IMR-90 (cell line): ENCODE measurements at regions not wholly inside any gene's neighbourhood (a gene's known extent, or its start where the extent isn't known, plus 50 kb on each side); places are given as distances from the start of the nearest gene placed in this dataset.

Experiments used
- ATAC-seq: fragments of 200-7000 bp; cut with Tn5 transposase; 2 replicates; pipeline ENCODE4 v1.9.1; 2020; ENCODE audit warnings: low read depth, mild to moderate bottlenecking, moderate library complexity
- BruUV-seq: library from RNA; stranded (reverse); fragments of 400-500 nt; replicated peaks from 2 replicates; lab custom pipeline; 2021; lab: Mats Ljungman, UMichigan
- CTCF ChIA-PET: fragments of 300-600 bp; formaldehyde crosslinking; extraction: SDS; loops from one replicate; lab custom pipeline; 2021; ENCODE audit warnings: antibody characterized with exemption; lab: Yijun Ruan, JAX
- POLR2A ChIA-PET: fragments of 300-600 bp; sonication (Branson Sonifier 250); formaldehyde crosslinking; loops from one replicate; lab custom pipeline; 2022; ENCODE audit warnings: antibody characterized with exemption; ENCODE audit not compliant: unreplicated experiment; lab: Charles Lee
- DNase-seq: peaks from one replicate; pipeline ENCODE4 v3.0.0; 2013
- H2AFZ ChIP-seq: replicated peaks from 2 replicates; pipeline ENCODE3; 2013; ENCODE audit warnings: low read length, mild to moderate bottlenecking; ENCODE audit not compliant: poor library complexity
- H2AK5ac ChIP-seq: 2 replicates; pipeline ENCODE4 v1.6.1; 2013; ENCODE audit warnings: low read depth, low read length, inconsistent platforms
- H2AK9ac ChIP-seq: replicated peaks from 2 replicates; pipeline ENCODE3; 2013; ENCODE audit warnings: mild to moderate bottlenecking, low read depth, low read length, moderate library complexity; ENCODE audit not compliant: poor library complexity
- H2BK120ac ChIP-seq: 2 replicates; pipeline ENCODE4 v1.6.1; 2013; ENCODE audit warnings: low read depth, low read length, inconsistent platforms
- H2BK15ac ChIP-seq: 3 replicates; pipeline ENCODE4 v1.6.1; 2013; ENCODE audit warnings: low read depth, low read length, inconsistent platforms
- H2BK20ac ChIP-seq: 2 replicates; pipeline ENCODE4 v1.6.1; 2013; ENCODE audit warnings: low read depth, mild to moderate bottlenecking, inconsistent platforms, low read length, moderate library complexity
- H2BK5ac ChIP-seq: 2 replicates; pipeline ENCODE4 v1.6.1; 2013; ENCODE audit warnings: mild to moderate bottlenecking, low read depth, low read length, inconsistent platforms; ENCODE audit not compliant: poor library complexity, severe bottlenecking
- H3K14ac ChIP-seq: replicated peaks from 2 replicates; pipeline ENCODE4 v1.6.1; 2013; ENCODE audit warnings: low read depth, low read length, inconsistent platforms
- H3K18ac ChIP-seq: 2 replicates; pipeline ENCODE4 v1.6.1; 2013; ENCODE audit warnings: low read depth, low read length, control low read depth
- H3K23ac ChIP-seq: 2 replicates; pipeline ENCODE4 v1.6.1; 2013; ENCODE audit warnings: low read depth, low read length, inconsistent platforms
- H3K27ac ChIP-seq: 2 replicates; pipeline ENCODE4 v1.5.1; 2013; ENCODE audit warnings: mild to moderate bottlenecking, control low read depth, low read length; ENCODE audit not compliant: insufficient read depth
- H3K27me3 ChIP-seq: 2 replicates; pipeline ENCODE4 v1.6.1; 2013; ENCODE audit warnings: low read length; ENCODE audit not compliant: control insufficient read depth, insufficient read depth
- H3K36me3 ChIP-seq: 2 replicates; pipeline ENCODE4 v1.6.1; 2013; ENCODE audit warnings: low read length, mixed read lengths; ENCODE audit not compliant: control insufficient read depth, insufficient read depth
- H3K4ac ChIP-seq: 2 replicates; pipeline ENCODE4 v1.6.1; 2013; ENCODE audit warnings: low read depth, low read length, inconsistent platforms
- H3K4me1 ChIP-seq: 2 replicates; pipeline ENCODE4 v1.6.1; 2013; ENCODE audit warnings: low read length, mixed read lengths; ENCODE audit not compliant: control insufficient read depth, insufficient read depth
- H3K4me2 ChIP-seq: 2 replicates; pipeline ENCODE4 v1.6.1; 2013; ENCODE audit warnings: low read depth, mild to moderate bottlenecking, control low read depth, low read length, moderate library complexity
- H3K4me3 ChIP-seq: 2 replicates; pipeline ENCODE4 v1.5.1; 2013; ENCODE audit warnings: low read depth, mild to moderate bottlenecking, control low read depth, low read length, moderate library complexity; ENCODE audit not compliant: insufficient read depth
- H3K56ac ChIP-seq: 2 replicates; pipeline ENCODE4 v1.6.1; 2013; ENCODE audit warnings: low read length, inconsistent platforms; ENCODE audit not compliant: insufficient read depth; ENCODE audit errors: extremely low read depth
- H3K79me1 ChIP-seq, 2 experiments: 2 replicates each; pipeline ENCODE4 v1.6.1; 2013; ENCODE audit warnings: low read length in 2 of 2, inconsistent platforms in 1 of 2, low read depth in 1 of 2
- H3K9ac ChIP-seq: 2 replicates; pipeline ENCODE4 v1.6.1; 2013; ENCODE audit warnings: low read depth, low read length, control low read depth
- H3K9me1 ChIP-seq: 2 replicates; pipeline ENCODE4 v1.6.1; 2013; ENCODE audit warnings: low read length, inconsistent platforms; ENCODE audit not compliant: insufficient read depth
- H3K9me3 ChIP-seq: 2 replicates; pipeline ENCODE4 v1.6.1; 2013; ENCODE audit warnings: low read length; ENCODE audit not compliant: control insufficient read depth, insufficient read depth
- H4K20me1 ChIP-seq: 2 replicates; pipeline ENCODE4 v1.6.1; 2013; ENCODE audit warnings: low read length, inconsistent platforms; ENCODE audit not compliant: insufficient read depth
- H4K5ac ChIP-seq: 2 replicates; pipeline ENCODE4 v1.6.1; 2013; ENCODE audit warnings: mild to moderate bottlenecking, low read depth, low read length, control low read depth
- H4K8ac ChIP-seq, 2 experiments: 2 replicates each; pipeline ENCODE4 v1.6.1; 2013; ENCODE audit warnings: low read depth in 2 of 2, low read length in 2 of 2, control low read depth in 1 of 2, inconsistent platforms in 1 of 2
- H4K91ac ChIP-seq: 2 replicates; pipeline ENCODE4 v1.6.1; 2013; ENCODE audit warnings: low read depth, low read length, inconsistent platforms; ENCODE audit not compliant: insufficient read depth
- BHLHE40 ChIP-seq: fragments of 150-350 bp; IDR thresholded peaks from 2 replicates; pipeline ENCODE4 v1.6.1; 2016; ENCODE audit warnings: mild to moderate bottlenecking, low read depth, low read length
- CEBPB ChIP-seq: IDR thresholded peaks from 2 replicates; pipeline ENCODE4 v1.6.1; 2012; ENCODE audit warnings: low read depth, low read length, improper control_type of control experiment
- CHD1 ChIP-seq: IDR thresholded peaks from 2 replicates; pipeline ENCODE4 v1.6.1; 2012; ENCODE audit warnings: low read depth, low read length, improper control_type of control experiment
- FOS ChIP-seq: fragments of 150-350 bp; IDR thresholded peaks from 2 replicates; pipeline ENCODE4 v1.6.1; 2016; ENCODE audit warnings: low read depth, low read length
- MAFK ChIP-seq: IDR thresholded peaks from 2 replicates; pipeline ENCODE4 v1.6.1; 2012; ENCODE audit warnings: low read depth, low read length, improper control_type of control experiment
- MAZ ChIP-seq: IDR thresholded peaks from 2 replicates; pipeline ENCODE4 v1.6.1; 2012; ENCODE audit warnings: low read depth, mild to moderate bottlenecking, low read length, improper control_type of control experiment, moderate library complexity, borderline replicate concordance
- MXI1 ChIP-seq: IDR thresholded peaks from 2 replicates; pipeline ENCODE4 v1.6.1; 2012; ENCODE audit warnings: low read depth, mild to moderate bottlenecking, low read length, moderate library complexity, borderline replicate concordance
- NFE2L2 ChIP-seq: fragments of 150-350 bp; IDR thresholded peaks from 2 replicates; pipeline ENCODE4 v1.6.1; 2016; ENCODE audit warnings: low read depth, mild to moderate bottlenecking, low read length
- POLR2A ChIP-seq: IDR thresholded peaks from 2 replicates; pipeline ENCODE4 v1.6.1; 2012; ENCODE audit warnings: mild to moderate bottlenecking, low read depth, low read length
- RAD21 ChIP-seq: IDR thresholded peaks from 2 replicates; pipeline ENCODE4 v1.6.1; 2012; ENCODE audit warnings: low read length, improper control_type of control experiment
- RCOR1 ChIP-seq: IDR thresholded peaks from 2 replicates; pipeline ENCODE4 v1.6.1; 2012; ENCODE audit warnings: mild to moderate bottlenecking, low read length, improper control_type of control experiment; ENCODE audit not compliant: insufficient replicate concordance
- RFX5 ChIP-seq: IDR thresholded peaks from 2 replicates; pipeline ENCODE4 v1.8.0; 2012; ENCODE audit warnings: low read depth, mild to moderate bottlenecking, low read length, moderate library complexity
- USF2 ChIP-seq: fragments of 150-350 bp; IDR thresholded peaks from 2 replicates; pipeline ENCODE4 v1.6.1; 2017; ENCODE audit warnings: mild to moderate bottlenecking, antibody characterized with exemption, low read length, low read depth
- WGBS, 2 experiments: methylation state at CpG; one replicate each; pipeline versions ENCODE4 v1.1.5 to v1.1.7; 2013; ENCODE audit warnings: missing lambda C conversion rate in 2 of 2; ENCODE audit not compliant: insufficient read length in 1 of 2; ENCODE audit errors: extremely low coverage in 2 of 2; 5-methylcytosine and 5-hydroxymethylcytosine counted together
- dilution Hi-C: fragments of 300-500 bp; cut with HindIII; formaldehyde crosslinking; loops from one replicate; pipeline ENCODE4 v1.14.3; 2018; ENCODE audit warnings: low sequenced_read_pairs; ENCODE audit not compliant: unreplicated experiment
- in situ Hi-C: fragments of 300-500 bp; cut with MboI; formaldehyde crosslinking; loops from 3 replicates; pipeline ENCODE4 v1.14.3; 2019; ENCODE audit warnings: low sequenced_read_pairs, inconsistent platforms, mixed read lengths
- intact Hi-C: fragments of 100-400 bp; cut with micrococcal nuclease; formaldehyde crosslinking; loops from 2 replicates; pipeline ENCODE4 v1.10.0; 2022

DNA sequence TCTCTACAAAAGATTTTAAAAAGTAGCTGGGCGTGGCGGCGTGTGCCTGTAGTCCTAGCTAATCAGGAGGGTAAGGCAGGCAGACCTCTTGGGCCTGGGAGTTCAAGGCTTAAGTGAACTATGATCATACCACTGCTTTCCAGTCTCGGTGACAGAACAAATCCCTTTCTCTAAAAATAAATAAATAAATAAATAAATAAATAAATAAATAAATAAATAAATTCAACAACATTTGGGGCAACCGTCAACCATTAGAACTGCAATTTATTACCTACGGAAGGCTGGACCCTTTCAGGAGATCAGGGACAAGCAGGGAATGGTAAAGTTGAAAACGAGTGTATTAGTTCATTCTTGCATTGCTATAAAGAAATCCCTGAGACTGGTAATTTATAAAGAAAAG is 136.2 kb upstream of the USP9X start:
- Histone ChIP-seq H3K27me3 (no peaks in the 10 kb centered on the region), H3K9ac (no peak overlapping the region), H3K18ac (no peak overlapping the region), H4K20me1 (no peaks in the 10 kb centered on the region), H3K23ac (no peak overlapping the region), H3K79me1 (no peaks in the 10 kb centered on the region), H2BK120ac (no peak overlapping the region), H2BK15ac (no peak overlapping the region), H3K56ac (no peak overlapping the region), H3K4me3 (no peak overlapping the region), H3K9me1 (no peaks in the 10 kb centered on the region), H2AK5ac (no peak overlapping the region), H3K4me1 (peaks cover 2% of the 10 kb centered on the region; the same call in 1 of the 2 replicates), H2AFZ (no peak overlapping the region), H3K27ac (no peak overlapping the region), H3K4me2 (no peak overlapping the region), H2AK9ac (no peak overlapping the region), H3K9me3 (no peaks in the 10 kb centered on the region), H3K36me3 (no peaks in the 10 kb centered on the region), H2BK5ac (no peak overlapping the region), H3K14ac (no peak overlapping the region), H4K8ac (no peak overlapping the region), H4K91ac (no peak overlapping the region), H3K4ac (no peak overlapping the region), H4K5ac (no peak overlapping the region), H2BK20ac (no peak overlapping the region)
- DNase-seq (no peak), ATAC-seq (no peak)
- ChIA-PET CTCF (no interaction called here), POLR2A (no interaction called here)
- WGBS, 2 experiments, result 80% methylated on average over 1 of the region's 7 CpGs; no CpG with 5 or more reads in 1 of the 2 experiments
- TF ChIP-seq MXI1 (no peak), RAD21 (no peak), BHLHE40 (no peak), RCOR1 (no peak), USF2 (no peak), CEBPB (no peak), RFX5 (no peak), MAZ (no peak), CHD1 (no peak), MAFK (no peak), NFE2L2 (no peak), POLR2A (no peak), FOS (no peak)
- dilution Hi-C loops, result no loop called here
- in situ Hi-C loops, result no loop called here
- no TSS peak for BruUV-seq
- intact Hi-C loops, result no loop called here
